HG03432 (cell line): ENCODE measurements at regions not wholly inside any gene's neighbourhood (a gene's known extent, or its start where the extent isn't known, plus 50 kb on each side); places are given as distances from the start of the nearest gene placed in this dataset.

Experiments
- ATAC-seq: cut with Tn5 transposase; IDR thresholded peaks from one replicate; pipeline ENCODE4 v1.9.1; 2021; ENCODE audit warnings: mild to moderate bottlenecking, moderate library complexity; ENCODE audit not compliant: unreplicated experiment

DNA sequence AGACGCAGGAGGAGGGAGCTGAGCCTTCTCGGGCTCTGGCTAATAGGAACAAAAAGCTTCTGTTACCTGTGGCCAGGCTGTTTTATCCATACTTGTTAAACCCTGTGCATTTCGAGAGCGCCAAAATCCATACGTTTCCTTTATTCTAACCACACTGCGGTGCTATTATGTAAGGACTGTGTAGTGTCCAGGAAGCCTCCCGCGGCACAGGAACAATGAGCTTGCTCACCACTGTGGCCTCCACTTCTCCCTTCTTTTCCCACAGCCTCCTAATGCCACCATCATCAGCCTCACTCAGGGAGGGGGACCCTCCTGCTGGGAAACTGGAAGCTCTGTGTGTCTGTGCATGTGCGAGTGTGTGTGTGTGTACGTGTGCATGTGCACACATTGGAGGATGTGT lies 268.5 kb downstream of the HAUS1 start:
- ATAC-seq = no peak

DNA sequence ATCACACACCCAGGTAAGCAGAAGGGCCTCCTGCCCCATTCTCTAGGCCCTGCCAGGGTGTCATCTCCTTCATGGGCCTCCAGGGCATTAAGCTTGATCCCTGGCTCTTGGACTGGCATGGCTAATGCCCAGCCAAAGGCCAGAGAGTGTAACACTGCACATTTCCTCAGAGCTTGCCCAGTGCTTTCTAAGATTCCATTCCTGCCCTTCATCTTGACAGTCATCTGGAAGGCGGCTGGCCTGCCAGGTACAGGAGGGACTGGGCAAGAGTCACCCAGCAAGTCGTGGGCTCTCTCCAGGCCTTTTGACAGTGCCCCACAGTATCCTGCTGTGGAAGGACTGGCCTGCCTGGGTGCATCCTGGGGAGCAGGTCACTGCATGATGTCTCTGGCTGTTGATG lies 268.9 kb downstream of the HAUS1 start:
- no peak for ATAC-seq

DNA sequence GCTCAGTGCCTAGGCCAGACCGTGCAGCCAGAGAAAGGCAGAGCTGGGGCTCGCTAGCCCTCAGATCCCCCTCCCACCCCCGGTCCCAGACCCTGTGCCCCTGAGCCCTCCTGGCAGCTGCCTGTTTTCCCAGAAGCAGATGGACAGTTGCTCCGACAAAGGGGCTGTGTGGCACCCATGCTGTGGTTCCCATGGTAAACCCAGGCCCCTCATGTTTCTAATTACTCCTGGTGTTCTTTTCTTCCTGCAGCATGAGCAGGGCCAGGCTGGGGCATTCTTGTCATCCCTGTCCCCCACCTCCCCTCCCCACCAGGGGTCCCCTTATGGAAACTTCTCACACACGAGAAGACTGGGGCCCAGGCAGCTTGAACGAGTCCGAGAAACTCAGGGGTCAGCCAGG lies 269.6 kb downstream of the HAUS1 start:
- no peak for ATAC-seq

DNA sequence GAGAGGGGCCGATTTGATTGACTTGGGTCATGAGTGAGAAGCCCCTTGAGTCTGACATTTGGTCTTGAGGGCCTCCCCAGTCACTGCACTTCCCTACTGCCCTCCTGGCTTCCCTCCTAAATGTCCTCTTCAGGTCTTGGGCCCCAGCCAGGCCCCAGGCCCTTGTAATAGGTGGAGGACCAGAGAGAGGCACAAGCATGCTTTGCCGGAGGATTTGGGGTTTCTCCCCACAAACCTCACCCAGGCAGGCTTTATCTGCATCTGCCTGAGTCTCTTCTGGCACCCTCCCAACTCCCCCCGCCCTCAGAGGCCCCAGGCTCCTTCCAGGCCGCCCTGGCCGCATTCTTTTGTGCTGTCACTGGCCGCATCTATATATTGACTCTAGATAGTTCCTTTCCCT lies 270.7 kb downstream of the HAUS1 start:
- ATAC-seq = no peak

DNA sequence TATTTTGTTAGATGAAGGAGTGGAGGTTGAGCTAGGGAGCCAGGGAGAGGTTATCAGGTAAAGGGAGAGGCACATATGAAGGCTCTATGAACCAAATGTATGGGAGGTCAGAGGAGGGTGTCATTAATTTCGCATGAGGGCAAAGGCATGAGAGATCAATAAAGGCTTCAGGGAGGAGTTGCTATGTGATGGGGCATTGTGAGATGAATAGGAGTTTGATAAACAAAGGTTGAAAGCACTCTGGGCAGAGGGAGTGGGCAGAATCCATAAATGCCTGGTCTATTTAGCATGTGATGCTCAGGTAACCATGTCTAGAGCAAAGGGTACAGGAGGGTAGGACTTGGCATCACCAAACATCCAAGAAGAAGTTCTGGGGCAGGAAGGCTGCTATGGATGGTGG lies 273.4 kb downstream of the HAUS1 start:
- no peak for ATAC-seq

DNA sequence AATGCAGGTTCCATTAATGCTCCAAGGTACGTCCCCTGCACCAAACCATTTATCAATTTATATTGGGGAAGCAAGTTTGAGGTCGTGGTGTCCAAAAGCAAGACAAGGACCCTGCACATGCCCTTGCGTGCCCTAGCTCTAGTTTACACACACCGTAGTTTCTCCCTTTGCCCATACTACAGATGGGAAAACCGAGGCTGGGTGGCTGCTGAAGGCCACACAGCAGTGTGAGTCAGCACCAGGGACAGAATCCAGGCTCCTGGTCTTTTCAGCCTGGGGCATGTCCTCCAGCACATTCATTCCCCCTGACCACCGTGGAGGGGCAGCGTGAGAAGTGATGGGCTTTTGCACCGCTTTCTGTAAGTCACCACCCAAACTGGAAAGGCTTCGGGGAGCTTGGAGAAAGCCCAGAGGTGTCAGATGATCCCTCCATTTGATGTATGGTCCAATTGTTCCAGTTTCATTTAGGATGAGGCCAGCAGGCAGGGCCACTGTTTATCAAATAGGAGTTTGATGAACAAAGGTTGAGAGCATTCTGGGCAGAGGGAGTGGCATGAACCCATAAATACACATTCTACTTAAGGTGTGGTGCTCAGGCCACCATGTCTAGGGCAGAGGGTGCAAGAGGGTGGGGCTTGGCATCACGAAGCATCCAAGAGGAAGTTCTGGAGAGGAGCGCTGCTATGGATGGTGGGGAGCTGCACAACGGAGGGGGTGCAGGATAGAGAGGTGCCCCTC lies 274.1 kb downstream of the HAUS1 start:
- no peak for ATAC-seq

DNA sequence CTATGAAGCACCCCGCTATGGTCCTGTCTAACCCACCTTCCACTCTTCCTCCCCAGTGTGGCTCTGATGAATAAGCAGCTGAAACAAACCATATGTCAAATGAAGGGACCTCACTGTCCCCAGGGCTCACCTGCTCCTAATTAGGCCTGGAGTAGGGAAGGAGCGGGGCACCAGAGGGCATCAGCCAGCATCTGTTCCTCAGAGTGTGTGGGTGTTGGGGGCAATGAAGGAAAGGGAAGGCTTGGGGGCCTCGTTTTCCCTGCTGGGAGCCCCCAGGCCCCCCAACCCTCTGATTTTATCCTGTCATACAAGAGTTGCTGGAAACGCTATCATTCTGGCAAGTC lies 274.7 kb downstream of the HAUS1 start:
- ATAC-seq = no peak

DNA sequence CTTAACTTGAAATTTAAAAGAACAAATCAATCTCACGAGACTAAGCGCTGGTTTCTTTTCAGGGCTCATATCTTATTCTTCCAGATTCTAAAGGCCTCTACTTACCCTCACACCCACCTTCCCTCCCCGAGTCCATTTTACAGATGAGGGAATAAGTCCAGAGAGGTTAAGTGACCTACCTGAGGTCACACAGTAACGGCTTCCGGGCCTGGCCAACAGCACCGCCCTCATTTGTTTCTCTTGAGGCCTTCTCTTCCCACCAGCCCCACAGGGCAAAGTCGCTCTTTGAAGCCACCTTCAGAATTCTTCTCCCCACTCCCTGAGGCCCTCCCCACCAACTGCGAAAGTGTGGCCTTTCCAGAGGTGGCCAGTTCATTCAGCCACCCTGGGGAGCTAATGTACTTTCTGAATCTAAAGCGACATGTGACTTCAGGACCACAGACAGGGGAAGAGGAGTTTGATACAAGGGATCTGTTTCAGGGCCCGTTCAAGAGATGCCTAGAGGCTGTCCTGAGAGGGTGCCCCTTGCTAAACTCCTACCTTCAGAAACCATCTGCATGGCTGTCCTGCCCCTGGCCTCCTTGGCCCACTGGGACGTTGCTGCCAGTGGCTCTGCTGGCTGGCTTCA lies 275.3 kb downstream of the HAUS1 start:
- no peak for ATAC-seq

DNA sequence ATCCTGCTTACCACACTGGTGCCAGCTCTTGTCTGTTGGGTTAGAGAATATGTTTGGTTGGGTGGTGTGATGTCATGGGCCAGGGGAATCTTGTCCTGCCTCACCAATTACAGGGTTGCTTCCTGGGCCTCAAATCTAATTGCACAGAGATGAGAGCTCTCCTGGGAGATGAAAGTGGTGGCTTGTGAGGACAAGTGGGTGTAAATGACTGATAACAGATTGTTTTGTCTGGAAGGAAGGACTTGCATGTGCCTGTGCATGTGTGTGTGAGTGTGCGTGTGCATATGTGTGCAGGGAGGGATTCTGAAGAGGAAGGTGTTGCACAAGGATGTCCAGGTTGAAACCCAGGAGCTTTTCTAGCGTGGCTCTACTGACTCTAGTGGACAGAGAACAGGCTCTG lies 271.9 kb downstream of the LOXHD1 start:
- no peak for ATAC-seq

DNA sequence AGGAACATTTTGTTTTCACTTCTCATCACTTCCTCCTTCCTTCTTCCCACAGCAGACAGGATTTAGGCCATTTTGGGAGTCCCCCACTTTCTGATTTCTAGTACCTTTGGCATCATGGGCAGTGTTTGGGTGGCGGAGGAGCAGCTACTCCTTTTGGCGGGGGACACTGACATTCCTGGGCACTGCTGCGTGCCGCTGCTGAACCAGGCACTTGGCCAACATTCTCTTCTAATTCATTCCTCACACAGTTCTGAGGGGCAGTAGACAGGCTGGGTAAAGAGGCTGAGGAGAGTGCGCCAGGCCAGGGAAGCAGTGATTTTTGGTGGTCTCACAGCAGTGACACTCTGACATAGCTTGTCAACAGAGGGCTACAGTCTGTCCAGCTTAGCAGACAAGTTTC lies 270.2 kb downstream of the LOXHD1 start:
- no peak for ATAC-seq

DNA sequence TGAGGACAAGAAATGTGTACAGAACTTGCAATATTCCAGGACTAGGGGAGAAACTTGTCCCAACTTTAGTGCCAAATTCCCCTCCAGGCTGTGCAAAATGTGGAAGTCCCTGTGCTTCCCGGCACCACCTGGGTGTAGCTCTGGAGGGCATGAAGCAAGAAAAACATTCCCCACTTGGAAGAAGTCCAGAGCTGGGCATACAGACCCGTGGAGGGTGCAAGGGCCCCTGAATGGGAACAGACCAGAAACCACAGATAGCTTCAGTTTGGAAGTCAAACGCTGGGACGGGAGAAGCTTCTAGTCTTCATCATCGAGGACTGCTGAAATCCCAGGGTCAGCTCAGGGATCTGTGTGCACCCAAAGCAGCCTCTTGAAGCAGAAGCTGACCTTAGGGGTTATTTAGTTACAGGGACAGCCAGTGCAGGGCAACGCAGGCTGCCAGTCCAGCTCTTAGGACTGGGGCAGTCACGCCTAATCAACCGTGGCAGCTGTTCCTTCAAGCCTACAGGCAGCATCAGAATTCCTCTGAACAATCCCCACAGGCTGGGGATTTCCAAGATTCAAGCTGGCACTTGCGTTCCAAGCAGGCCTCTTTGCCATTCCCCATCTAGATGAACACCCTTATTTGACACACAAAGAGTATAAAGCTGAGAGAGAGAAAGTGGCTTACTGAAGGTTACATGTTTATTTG lies 269.4 kb downstream of the LOXHD1 start:
- ATAC-seq = no peak

DNA sequence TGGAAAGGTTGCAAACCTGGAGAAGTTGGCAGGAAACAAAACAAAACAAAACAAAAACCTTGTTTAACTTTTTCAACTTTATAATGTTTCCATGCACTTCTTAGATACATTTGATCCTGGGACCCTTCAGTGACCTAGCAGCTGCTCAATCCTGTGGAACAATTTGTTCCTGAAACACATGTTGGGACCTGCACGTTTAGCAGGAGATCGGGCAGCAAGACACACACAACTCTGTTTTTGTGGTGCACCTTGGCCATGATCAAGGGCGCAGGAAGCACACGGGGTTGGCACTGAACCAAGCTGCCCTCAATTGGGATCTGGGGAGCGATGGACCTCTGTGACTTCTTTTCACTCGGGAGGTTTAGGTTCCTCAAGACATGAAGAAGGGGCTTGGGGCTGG lies 268.7 kb downstream of the LOXHD1 start:
- no peak for ATAC-seq

DNA sequence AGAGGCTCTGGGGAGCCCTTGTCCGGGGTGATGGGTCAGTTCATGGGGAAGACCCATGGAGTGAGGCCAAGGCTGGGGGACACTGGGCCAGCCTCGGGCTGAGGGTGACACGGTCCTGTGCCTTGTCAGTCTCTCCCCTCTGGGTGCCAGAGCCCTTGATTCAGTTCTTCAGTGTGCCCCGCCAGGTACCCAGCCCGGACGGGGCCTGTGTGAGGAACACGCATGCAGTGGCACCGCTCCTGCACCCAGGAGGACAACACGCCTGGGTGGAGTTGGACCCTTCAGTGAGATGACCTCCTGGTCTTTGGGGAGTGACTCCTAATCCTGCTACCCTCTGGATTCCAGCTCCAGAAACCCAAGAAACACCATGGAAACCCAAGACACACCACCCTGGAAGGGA lies 264.4 kb downstream of the LOXHD1 start:
- ATAC-seq = no peak

DNA sequence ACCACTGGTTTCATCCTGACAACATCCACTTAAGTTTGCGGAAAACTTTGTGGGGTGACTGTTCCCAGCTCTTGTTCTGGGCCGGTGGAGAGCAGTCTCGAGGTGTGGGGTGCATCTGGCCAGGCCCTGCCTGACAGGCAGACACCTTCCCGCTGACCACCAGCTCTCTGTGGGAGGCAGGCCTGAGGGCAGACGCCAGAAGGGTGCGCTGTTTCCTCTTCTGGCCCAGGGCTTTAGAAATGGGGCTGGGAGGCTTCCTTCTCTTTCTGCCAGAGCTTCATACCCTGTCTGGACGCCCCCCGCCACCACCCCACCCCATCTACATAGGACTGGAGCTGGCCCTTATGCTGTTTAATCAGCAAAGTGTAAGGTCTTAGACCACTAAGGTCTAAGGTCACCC lies 263.8 kb downstream of the LOXHD1 start:
- no peak for ATAC-seq

DNA sequence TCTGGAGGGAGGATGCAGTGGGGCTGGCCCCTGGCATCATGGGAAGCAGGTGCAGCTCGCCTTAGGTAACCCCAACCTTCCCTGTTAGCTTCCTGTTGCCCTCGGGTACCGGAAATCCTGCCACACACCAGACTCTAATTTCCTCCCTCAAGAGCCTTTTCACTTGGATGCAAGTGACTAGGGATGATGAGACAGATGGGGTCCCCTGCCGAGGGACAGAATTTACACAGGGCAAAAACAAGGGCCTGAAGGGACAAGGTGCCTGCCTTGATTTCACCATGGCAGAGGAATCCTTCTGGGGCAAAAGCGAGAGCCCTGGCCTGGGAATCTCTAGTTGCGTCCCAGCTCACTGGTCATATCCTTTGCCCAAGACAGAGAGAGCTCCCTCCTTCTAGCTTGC lies 263.1 kb downstream of the LOXHD1 start:
- no peak for ATAC-seq

DNA sequence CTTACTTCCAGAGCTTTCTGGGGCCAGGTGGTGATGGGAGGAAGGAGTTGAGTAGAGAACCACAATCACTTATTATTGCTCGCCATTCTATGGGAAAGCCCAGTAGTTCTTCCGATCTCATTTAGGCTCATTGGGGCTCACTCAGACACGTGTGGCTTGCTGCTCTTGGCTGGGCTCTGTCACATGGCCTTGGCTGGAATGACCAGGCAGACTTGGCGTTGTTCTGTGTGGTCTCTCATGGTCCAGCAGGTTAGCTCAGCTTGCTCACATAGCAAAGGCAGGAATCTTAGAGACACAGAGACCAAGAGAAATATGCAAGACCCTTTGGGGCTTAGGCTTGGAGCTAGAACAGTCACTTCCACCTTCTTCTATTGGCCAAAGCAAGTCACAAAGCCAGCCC lies 261.2 kb downstream of the LOXHD1 start:
- ATAC-seq = no peak

DNA sequence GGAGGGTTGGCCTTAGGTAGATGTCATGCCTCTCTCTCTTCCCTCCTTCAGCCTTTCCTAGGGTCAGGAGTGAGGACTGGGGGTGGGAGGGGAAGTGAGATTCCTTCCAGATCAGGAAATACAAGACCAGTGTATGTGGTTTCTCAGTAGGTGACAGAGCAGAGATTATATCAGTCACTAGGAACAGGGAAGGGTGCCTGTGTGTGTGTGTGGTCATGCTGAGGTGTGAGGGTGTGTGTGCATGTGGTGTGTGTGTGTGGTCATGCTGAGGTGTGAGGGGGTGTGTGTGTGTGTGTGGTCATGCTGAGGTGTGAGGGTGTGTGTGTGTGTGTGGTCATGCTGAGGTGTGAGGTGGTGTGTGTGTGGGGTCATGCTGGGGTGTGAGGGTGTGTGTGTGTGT lies 259.8 kb downstream of the LOXHD1 start:
- no peak for ATAC-seq

DNA sequence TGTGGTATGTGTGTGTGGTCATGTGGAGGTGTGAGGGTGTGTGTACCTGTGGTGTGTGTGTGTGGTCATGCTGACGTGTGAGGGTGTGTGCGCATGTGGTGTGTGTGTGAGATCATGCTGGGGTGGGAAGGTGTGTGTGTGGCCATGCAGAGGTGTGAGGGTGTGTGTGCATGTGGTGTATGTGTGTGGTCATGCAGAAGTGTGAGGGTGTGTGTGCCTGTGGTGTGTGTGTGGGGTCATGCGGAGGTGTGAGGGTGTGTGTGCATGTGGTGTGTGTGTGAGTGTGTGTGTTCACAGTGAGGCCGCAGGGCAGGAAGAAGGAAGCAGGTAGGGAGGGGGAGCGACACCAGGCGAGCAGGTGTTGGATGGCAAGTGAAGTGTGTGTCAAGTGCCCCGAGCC lies 259.0 kb downstream of the LOXHD1 start:
- ATAC-seq = no peak

DNA sequence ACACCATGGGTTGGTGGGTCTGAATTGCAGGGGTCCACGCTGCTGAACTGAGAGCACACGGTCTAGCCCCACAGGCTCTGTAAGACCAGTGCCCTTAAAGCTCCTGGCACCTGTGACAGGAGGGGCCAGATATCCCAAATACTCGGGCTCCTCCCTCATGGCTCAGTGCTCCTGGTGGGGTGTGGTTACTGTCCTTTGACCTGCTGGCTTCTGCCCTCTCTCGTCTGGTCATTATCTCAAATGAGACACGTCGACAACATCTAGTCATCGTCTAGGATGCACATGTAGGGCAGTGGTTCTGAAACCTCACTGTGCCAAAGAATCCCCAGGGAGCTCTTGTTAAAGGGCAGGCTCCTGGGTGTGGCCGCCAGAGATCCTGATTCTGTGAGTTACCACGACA lies 258.4 kb downstream of the LOXHD1 start:
- ATAC-seq = no peak

DNA sequence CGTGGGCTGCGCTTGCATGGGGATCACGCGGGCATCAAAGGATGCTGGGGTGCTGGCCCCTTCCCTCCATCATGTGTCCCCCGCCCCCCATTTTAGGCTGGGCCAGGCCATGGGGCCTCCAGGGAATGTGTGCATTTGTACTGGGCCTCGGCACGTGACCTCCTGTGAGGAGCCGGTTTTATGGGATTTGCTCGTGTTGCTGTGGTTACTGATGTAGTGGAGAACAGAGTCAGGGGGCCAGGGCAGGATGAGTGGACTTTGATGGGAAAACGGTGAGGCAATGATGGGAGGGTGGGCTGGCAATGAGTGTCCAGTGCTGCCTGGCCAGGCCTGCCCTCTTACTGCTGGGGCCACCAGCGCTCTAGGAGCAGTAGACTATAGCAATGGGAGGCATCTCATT lies 257.7 kb downstream of the LOXHD1 start:
- ATAC-seq = no peak

DNA sequence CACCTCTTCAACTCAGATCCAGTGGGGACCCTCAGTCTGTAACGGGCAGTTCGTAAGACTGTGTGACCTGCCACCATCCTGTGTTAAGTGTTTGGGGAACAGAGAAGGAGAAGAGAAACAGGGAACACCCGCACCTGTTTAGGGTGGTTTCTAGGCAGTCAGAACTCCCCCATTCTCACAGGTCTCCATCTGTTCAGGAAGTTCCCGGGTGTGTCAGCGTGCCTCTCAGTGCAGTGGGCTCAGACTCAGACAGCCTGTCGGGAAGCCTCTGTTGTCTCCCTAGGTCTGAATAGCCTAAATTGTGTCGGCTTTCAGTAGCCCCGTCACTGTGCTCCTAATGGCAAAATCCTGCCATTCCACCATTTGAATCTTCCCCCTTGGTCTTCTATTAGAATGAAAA lies 256.6 kb downstream of the LOXHD1 start:
- no peak for ATAC-seq

DNA sequence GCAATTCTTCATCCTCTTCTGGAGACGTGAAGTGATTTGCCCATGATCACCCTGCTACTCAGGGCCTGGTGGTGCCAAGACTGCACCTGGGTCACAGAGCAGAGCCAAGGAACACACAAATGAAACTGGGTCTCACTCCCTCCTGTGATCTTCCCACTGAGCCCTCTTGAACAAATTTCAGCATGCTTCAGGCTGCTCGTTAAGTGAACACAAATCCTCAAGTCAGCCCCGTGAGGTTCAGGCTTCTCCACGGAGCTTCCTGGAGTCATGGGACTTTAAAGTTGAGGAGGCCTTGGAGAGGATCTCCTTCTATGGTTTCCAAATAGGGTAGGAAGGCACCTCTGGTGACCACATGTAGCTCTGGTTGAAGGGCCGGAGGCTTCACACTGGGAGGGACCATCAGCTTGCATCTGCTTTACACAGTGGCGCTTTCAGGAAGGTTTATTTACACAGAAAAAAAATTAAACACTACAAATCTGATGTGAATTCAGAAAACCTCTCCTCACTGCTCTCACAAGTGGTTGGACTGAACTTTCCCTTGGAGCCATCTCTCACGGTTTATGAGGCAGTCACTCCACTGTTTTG lies 255.4 kb downstream of the LOXHD1 start:
- ATAC-seq = no peak
